HepG2 (cell line): ENCODE measurements at regions not wholly inside any gene's neighbourhood (a gene's known extent, or its start where the extent isn't known, plus 50 kb on each side); places are given as distances from the start of the nearest gene placed in this dataset.

Experiments
- ATAC-seq: fragments of 200-7000 bp; cut with Tn5 transposase; 3 replicates; pipeline ENCODE4 v1.9.1; 2020; ENCODE audit warnings: mild to moderate bottlenecking, moderate library complexity
- BruUV-seq: library from RNA; stranded (reverse); fragments of 400-500 nt; replicated peaks from 2 replicates; lab custom pipeline; 2021; lab: Mats Ljungman, UMichigan
- CTCF ChIA-PET: fragments of 300-600 bp; formaldehyde crosslinking; extraction: SDS; loops from one replicate; lab custom pipeline; 2021; ENCODE audit warnings: low total read pairs, inconsistent platforms, low intra/inter-chr PET ratio; lab: Yijun Ruan, JAX
- POLR2A ChIA-PET: fragments of 350-600 bp; sonication (Branson Sonifier 250); formaldehyde crosslinking; loops from one replicate; lab custom pipeline; 2020; ENCODE audit warnings: antibody characterized with exemption, inconsistent platforms; lab: Yijun Ruan, JAX
- DNase-seq: peaks from one replicate; pipeline ENCODE4 v3.0.0-alpha.2; 2015; ENCODE audit warnings: low spot score
- FAIRE-seq: peaks from 3 replicates; lab custom pipeline; 2011; peaks lifted over from hg19 to GRCh38; lab: Jason Lieb, UNC
- H2AFZ ChIP-seq: one replicate; pipeline ENCODE4 v1.6.1; 2011; ENCODE audit warnings: low read length, inconsistent platforms
- H3K27ac ChIP-seq: fragments of 300-600 bp; 3 replicates; pipeline ENCODE4 v1.8.0; 2011; ENCODE audit warnings: mixed run types, mild to moderate bottlenecking, mixed read lengths, low read length, inconsistent platforms; ENCODE audit not compliant: insufficient read depth; ENCODE audit errors: extremely low read length
- H3K27me3 ChIP-seq, 2 experiments: fragments of 200-600 bp in 1 of 2; 2 replicates in 1 of 2; 3 replicates in 1 of 2; pipeline versions ENCODE4 v1.6.0 to v1.8.0; 2011; ENCODE audit warnings: low read length in 2 of 2, mild to moderate bottlenecking in 2 of 2, moderate library complexity in 2 of 2, inconsistent platforms in 1 of 2; ENCODE audit not compliant: insufficient read depth in 2 of 2, control insufficient read depth in 1 of 2
- H3K36me3 ChIP-seq, 2 experiments: fragments of 200-600 bp in 1 of 2; replicated peaks in 1 of 2; 2 replicates in 1 of 2; 3 replicates in 1 of 2; pipeline versions ENCODE4 v1.5.1 to v1.8.0; 2011; ENCODE audit warnings: low read length in 2 of 2, inconsistent platforms in 1 of 2; ENCODE audit not compliant: insufficient read depth in 2 of 2, control insufficient read depth in 1 of 2
- H3K4me1 ChIP-seq: 2 replicates; pipeline ENCODE4 v1.5.1; 2012; ENCODE audit warnings: low read length, inconsistent platforms; ENCODE audit not compliant: insufficient read depth
- H3K4me2 ChIP-seq: 2 replicates; pipeline ENCODE4 v1.6.0; 2011; ENCODE audit warnings: low read depth, low read length, inconsistent platforms
- H3K4me3 ChIP-seq, 3 experiments: fragments of 200-600 bp in 1 of 3; sonication (generic), shearing (Covaris generic) in 1 of 3; replicated peaks in 1 of 3; 2 replicates each; pipeline ENCODE4 v1.5.1; 2011 to 2016; ENCODE audit warnings: low read length in 3 of 3, inconsistent platforms in 2 of 3, low read depth in 2 of 3, mild to moderate bottlenecking in 2 of 3, control low read depth in 1 of 3, mixed read lengths in 1 of 3; ENCODE audit not compliant: insufficient read depth in 1 of 3
- H3K79me2 ChIP-seq: one replicate; pipeline ENCODE4 v1.6.1; 2011; ENCODE audit warnings: low read length, inconsistent platforms; ENCODE audit not compliant: insufficient read depth
- H3K9ac ChIP-seq: 2 replicates; pipeline ENCODE4 v1.6.0; 2011; ENCODE audit warnings: mild to moderate bottlenecking, low read depth, low read length, inconsistent platforms; ENCODE audit not compliant: insufficient read depth
- H3K9me3 ChIP-seq: 2 replicates; pipeline ENCODE4 v1.5.1; 2012; ENCODE audit warnings: mild to moderate bottlenecking, low read length
- H4K20me1 ChIP-seq: 2 replicates; pipeline ENCODE4 v1.6.0; 2011; ENCODE audit warnings: inconsistent platforms, mild to moderate bottlenecking, low read length, moderate library complexity; ENCODE audit not compliant: insufficient read depth
- CHD2 ChIP-seq: IDR thresholded peaks from 2 replicates; pipeline ENCODE4 v1.6.1; 2011; ENCODE audit warnings: low read depth, low read length, improper control_type of control experiment
- CTCF ChIP-seq: sonication (generic); formaldehyde crosslinking; IDR thresholded peaks from 2 replicates; pipeline ENCODE4 v1.5.0; 2020; ENCODE audit warnings: mild to moderate bottlenecking, missing genetic modification reagents, moderate library complexity
- MAFF ChIP-seq: IDR thresholded peaks from 2 replicates; pipeline ENCODE4 v1.6.1; 2011; ENCODE audit warnings: low read depth, low read length, improper control_type of control experiment
- MAFK ChIP-seq, 2 experiments: IDR thresholded peaks in 1 of 2; conservative IDR thresholded peaks in 1 of 2; 2 replicates each; pipeline ENCODE4 v1.6.1; 2011; ENCODE audit warnings: improper control_type of control experiment in 2 of 2, low read length in 2 of 2
- MTF2 ChIP-seq: sonication (generic); formaldehyde crosslinking; IDR thresholded peaks from 2 replicates; pipeline ENCODE4 v1.5.0; 2020; ENCODE audit warnings: missing genetic modification reagents, borderline replicate concordance
- POLR2A ChIP-seq, 2 experiments: IDR thresholded peaks; 2 replicates each; pipeline ENCODE4 v1.6.1; 2011; ENCODE audit warnings: low read depth in 2 of 2, low read length in 2 of 2, mild to moderate bottlenecking in 1 of 2, moderate library complexity in 1 of 2; ENCODE audit not compliant: insufficient read depth in 1 of 2
- SCMH1 ChIP-seq: sonication (generic); formaldehyde crosslinking; IDR thresholded peaks from 2 replicates; pipeline ENCODE4 v1.9.0; 2021; ENCODE audit warnings: missing genetic modification reagents, mild to moderate bottlenecking, borderline replicate concordance
- ZFY ChIP-seq: sonication (generic); formaldehyde crosslinking; IDR thresholded peaks from 2 replicates; pipeline ENCODE4 v1.4.0; 2020; ENCODE audit warnings: missing genetic modification reagents
- ZNF597 ChIP-seq: sonication (generic); formaldehyde crosslinking; IDR thresholded peaks from 2 replicates; pipeline ENCODE4 v1.5.0; 2020; ENCODE audit warnings: missing genetic modification reagents
- ZNF788 ChIP-seq: sonication (generic); formaldehyde crosslinking; IDR thresholded peaks from 2 replicates; pipeline ENCODE4 v1.5.0; 2020; ENCODE audit warnings: mild to moderate bottlenecking, missing genetic modification reagents, borderline replicate concordance
- WGBS: methylation state at CpG from one replicate; pipeline ENCODE4 v1.1.6; 2017; ENCODE audit warnings: low lambda C conversion rate; 5-methylcytosine and 5-hydroxymethylcytosine counted together
- in situ Hi-C: cut with HindIII; loops from 2 replicates; pipeline ENCODE4 v1.10.0; 2017; ENCODE audit warnings: low pct_unique_long_range_greater_than_20kb; ENCODE audit not compliant: extremely low pct_ligation_motif_present
- intact Hi-C: fragments of 100-400 bp; cut with micrococcal nuclease; formaldehyde crosslinking; loops from one replicate; pipeline ENCODE4 v1.10.0; 2022; ENCODE audit not compliant: unreplicated experiment
- TF ChIP-seq, protein P1 (sequence below): sonication (generic); formaldehyde crosslinking; IDR thresholded peaks from 2 replicates; pipeline ENCODE4 v1.4.0; 2020; ENCODE audit warnings: missing genetic modification reagents; ENCODE audit errors: not compliant biosample characterization
- TF ChIP-seq, protein P2 (sequence below): sonication (generic); formaldehyde crosslinking; IDR thresholded peaks from 2 replicates; pipeline ENCODE4 v1.8.0; 2022; ENCODE audit warnings: mild to moderate bottlenecking, missing genetic modification reagents, moderate library complexity

DNA sequence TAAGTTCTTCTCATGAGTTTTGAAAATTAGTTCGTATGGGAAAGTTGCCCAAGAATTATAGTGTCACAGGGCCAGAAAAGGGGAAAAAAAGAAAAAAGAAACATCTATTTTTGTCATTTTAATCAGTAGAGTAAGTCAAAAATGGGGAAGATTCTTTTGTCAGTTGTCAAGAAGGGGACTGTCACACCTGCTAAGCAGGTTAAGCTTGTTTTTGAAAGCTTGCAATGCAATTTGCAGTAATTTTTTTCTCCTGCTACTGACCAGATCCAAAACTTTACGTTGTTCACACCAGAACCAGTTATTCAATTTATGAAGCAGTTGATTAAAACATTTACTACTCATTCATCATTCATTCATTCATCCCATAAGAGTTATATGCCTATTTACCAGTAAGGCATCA, 171.4 kb downstream of the SOX4 start:
- Histone ChIP-seq H3K4me3 (no peak overlapping the region), H3K27ac (no peak overlapping the region), H3K9me3 (no peaks in the 10 kb centered on the region), H3K4me2 (no peak overlapping the region), H3K36me3 (no peaks in the 10 kb centered on the region), H3K9ac (no peak overlapping the region), H4K20me1 (no peaks in the 10 kb centered on the region), H3K27me3 (peaks cover 0 to 2% of the 10 kb centered on the region in 2 experiments; a peak in 1 of 5 replicates), H3K79me2 (no peaks in the 10 kb centered on the region), H2AFZ (no peak overlapping the region), H3K4me1 (no peaks in the 10 kb centered on the region)
- no peak for ATAC-seq
- POLR2A ChIA-PET = no interaction called here
- CTCF ChIA-PET = no interaction called here
- no peak for DNase-seq
- in situ Hi-C loops = no loop called here
- no peak for FAIRE-seq
- intact Hi-C loops = no loop called here
- BruUV-seq = no TSS peak
- no peak for TF ChIP-seq ZNF597
- no peak for TF ChIP-seq POLR2A (IDR thresholded peaks at IDR 0.05; ENCODE audit: insufficient read depth in 1 of 2, low read depth in 2 of 2, low read length in 2 of 2)
- TF ChIP-seq ZNF788 (CRISPR knock-in tag) = no peak
- TF ChIP-seq ZFY (CRISPR knock-in tag) = no peak
- 4% methylated on average over 2 of the region's 2 CpGs for WGBS

GRCh38 chr6:21767891-21768648, 174.5 kb downstream of the SOX4 start:
- Histone ChIP-seq H3K79me2 (no peaks in the 10 kb centered on the region), H3K4me1 (no peaks in the 10 kb centered on the region)
- POLR2A ChIA-PET = no interaction called here
- TF ChIP-seq CHD2 (no peak), MTF2 (CRISPR knock-in tag) (no peak), MAFF (0 out of 2 replicates have a peak, but pooled peaks have one; percentile 17), MAFK (conservative IDR thresholded peaks at IDR 0.05 in 1 of 2, IDR thresholded peaks at IDR 0.05 in 1 of 2; ENCODE audit: low read length in 2 of 2) (peak in 1 of 2 experiments; percentile 14; a peak in 1 of 4 replicates), SCMH1 (CRISPR knock-in tag) (no peak), CTCF (CRISPR knock-in tag) (no peak)
- TF ChIP-seq, protein P1, sequence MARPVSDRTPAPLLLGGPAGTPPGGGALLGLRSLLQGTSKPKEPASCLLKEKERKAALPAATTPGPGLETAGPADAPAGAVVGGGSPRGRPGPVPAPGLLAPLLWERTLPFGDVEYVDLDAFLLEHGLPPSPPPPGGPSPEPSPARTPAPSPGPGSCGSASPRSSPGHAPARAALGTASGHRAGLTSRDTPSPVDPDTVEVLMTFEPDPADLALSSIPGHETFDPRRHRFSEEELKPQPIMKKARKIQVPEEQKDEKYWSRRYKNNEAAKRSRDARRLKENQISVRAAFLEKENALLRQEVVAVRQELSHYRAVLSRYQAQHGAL = no peak
- TF ChIP-seq, protein P2, sequence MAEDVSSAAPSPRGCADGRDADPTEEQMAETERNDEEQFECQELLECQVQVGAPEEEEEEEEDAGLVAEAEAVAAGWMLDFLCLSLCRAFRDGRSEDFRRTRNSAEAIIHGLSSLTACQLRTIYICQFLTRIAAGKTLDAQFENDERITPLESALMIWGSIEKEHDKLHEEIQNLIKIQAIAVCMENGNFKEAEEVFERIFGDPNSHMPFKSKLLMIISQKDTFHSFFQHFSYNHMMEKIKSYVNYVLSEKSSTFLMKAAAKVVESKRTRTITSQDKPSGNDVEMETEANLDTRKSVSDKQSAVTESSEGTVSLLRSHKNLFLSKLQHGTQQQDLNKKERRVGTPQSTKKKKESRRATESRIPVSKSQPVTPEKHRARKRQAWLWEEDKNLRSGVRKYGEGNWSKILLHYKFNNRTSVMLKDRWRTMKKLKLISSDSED = no peak
- TF ChIP-seq, all 625 proteins: peak for 2
- Histone ChIP-seq H2AFZ (no peak overlapping the region), H3K9ac (no peak overlapping the region), H3K9me3 (no peaks in the 10 kb centered on the region), H3K27me3 (peaks cover 0 to 2% of the 10 kb centered on the region in 2 experiments; a peak in 1 of 5 replicates), H3K36me3 (no peaks in the 10 kb centered on the region), H3K4me2 (no peak overlapping the region), H3K27ac (no peak overlapping the region), H4K20me1 (no peaks in the 10 kb centered on the region), H3K4me3 (no peak overlapping the region)
- FAIRE-seq (no peak), ATAC-seq (no peak), DNase-seq (no peak)
- no TSS peak for BruUV-seq
- intact Hi-C loops = no loop called here
- CTCF ChIA-PET = no interaction called here
- in situ Hi-C loops = no loop called here
- 0% methylated on average over 3 of the region's 3 CpGs for WGBS
